Suprapubic skin (tissue), 4 donors: ENCODE measurements at regions not wholly inside any gene's neighbourhood (a gene's known extent, or its start where the extent isn't known, plus 50 kb on each side); places are given as distances from the start of the nearest gene placed in this dataset.

ENCODE experiments used
- DNase-seq, 2 donors: peaks; one replicate each; pipeline ENCODE4 v3.0.0-alpha.2; 2019; ENCODE audit warnings: low spot score in 2 of 2
- H3K27ac ChIP-seq: fragments of 200-600 bp; sonication (generic); one replicate; pipeline ENCODE4 v1.5.1; 2019
- H3K27me3 ChIP-seq: fragments of 200-600 bp; sonication (generic); one replicate; pipeline ENCODE4 v1.5.1; 2019
- H3K36me3 ChIP-seq: fragments of 200-600 bp; sonication (generic); one replicate; pipeline ENCODE4 v1.5.1; 2019
- H3K4me1 ChIP-seq: fragments of 200-600 bp; sonication (generic); one replicate; pipeline ENCODE4 v1.5.1; 2019
- H3K4me3 ChIP-seq: fragments of 200-600 bp; sonication (generic); one replicate; pipeline ENCODE4 v1.5.1; 2019; ENCODE audit warnings: mild to moderate bottlenecking
- H3K9me3 ChIP-seq: fragments of 200-600 bp; sonication (generic); one replicate; pipeline ENCODE4 v1.5.1; 2019
- EP300 ChIP-seq: sonication (generic); formaldehyde crosslinking; IDR thresholded peaks from one replicate; pipeline ENCODE4 v1.6.1; 2017; ENCODE audit warnings: antibody characterized with exemption
- POLR2A ChIP-seq, 2 donors: fragments of 450-650 bp; IDR thresholded peaks; one replicate each; pipeline ENCODE4 v1.6.1; 2017; ENCODE audit warnings: antibody characterized with exemption in 2 of 2, mild to moderate bottlenecking in 2 of 2, moderate library complexity in 2 of 2
- POLR2AphosphoS5 ChIP-seq, 3 donors: sonication (generic); formaldehyde crosslinking; IDR thresholded peaks; one replicate each; pipeline ENCODE4 v1.6.1; 2017; ENCODE audit warnings: antibody characterized with exemption in 3 of 3
- WGBS: methylation state at CpG from one replicate; pipeline ENCODE4 v1.1.5; 2018; 5-methylcytosine and 5-hydroxymethylcytosine counted together
- TF ChIP-seq, protein P1 (sequence below), 2 donors: fragments of 200-600 bp in 1 of 2; fragments of 450-650 bp in 1 of 2; sonication (generic) in 1 of 2; IDR thresholded peaks; one replicate each; pipeline ENCODE4 v1.5.1; 2016 to 2019; ENCODE audit warnings: antibody characterized with exemption in 2 of 2, mild to moderate bottlenecking in 1 of 2, moderate library complexity in 1 of 2

DNA sequence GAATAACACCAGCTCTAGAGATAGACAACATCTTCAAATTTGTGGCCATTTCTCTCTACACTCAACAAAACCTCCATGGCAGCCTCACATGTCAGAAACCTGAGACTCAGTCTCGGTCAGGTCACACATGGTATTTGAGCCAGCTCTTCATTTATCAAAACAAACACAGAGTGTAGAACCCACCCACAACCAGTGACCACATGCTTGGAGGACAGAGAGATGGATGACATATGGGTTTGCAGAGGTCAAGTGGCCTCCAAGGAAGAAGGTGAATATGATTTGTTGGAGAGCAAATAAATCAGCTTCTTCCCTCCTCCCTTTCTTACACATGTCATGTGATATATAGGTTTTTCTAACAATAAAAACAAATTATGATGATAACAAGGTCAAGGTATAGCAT is 278.1 kb upstream of the LRTM1 start:
- Histone ChIP-seq H3K4me3 (no peak overlapping the region), H3K27me3 (no peaks in the 10 kb centered on the region), H3K9me3 (no peaks in the 10 kb centered on the region), H3K4me1 (no peaks in the 10 kb centered on the region), H3K36me3 (no peaks in the 10 kb centered on the region), H3K27ac (no peak overlapping the region)
- DNase-seq: no peak
- WGBS: 83% methylated on average over 1 of the region's 1 CpG
- TF ChIP-seq POLR2AphosphoS5 (IDR thresholded peaks at IDR 0.05): no peak

DNA sequence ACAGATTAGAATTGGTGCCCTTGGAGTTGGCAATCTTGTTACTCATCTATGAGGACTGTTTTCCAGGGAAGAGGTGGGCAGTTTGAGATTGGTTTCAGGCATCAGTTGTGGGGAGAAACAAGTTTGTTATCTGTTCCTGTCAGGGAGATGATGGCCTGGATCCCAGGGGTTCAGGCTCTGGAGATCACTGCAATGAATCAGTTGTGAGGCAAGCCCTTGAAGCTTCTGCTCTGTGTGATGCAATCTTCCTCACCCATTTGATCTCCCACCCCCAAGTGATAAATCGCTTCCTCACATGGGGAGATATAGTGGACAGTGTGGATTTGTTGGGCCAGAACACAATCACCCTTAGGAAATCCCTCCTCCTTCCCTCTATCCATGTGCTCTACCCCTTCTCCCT is 276.6 kb upstream of the LRTM1 start:
- TF ChIP-seq, protein P1, sequence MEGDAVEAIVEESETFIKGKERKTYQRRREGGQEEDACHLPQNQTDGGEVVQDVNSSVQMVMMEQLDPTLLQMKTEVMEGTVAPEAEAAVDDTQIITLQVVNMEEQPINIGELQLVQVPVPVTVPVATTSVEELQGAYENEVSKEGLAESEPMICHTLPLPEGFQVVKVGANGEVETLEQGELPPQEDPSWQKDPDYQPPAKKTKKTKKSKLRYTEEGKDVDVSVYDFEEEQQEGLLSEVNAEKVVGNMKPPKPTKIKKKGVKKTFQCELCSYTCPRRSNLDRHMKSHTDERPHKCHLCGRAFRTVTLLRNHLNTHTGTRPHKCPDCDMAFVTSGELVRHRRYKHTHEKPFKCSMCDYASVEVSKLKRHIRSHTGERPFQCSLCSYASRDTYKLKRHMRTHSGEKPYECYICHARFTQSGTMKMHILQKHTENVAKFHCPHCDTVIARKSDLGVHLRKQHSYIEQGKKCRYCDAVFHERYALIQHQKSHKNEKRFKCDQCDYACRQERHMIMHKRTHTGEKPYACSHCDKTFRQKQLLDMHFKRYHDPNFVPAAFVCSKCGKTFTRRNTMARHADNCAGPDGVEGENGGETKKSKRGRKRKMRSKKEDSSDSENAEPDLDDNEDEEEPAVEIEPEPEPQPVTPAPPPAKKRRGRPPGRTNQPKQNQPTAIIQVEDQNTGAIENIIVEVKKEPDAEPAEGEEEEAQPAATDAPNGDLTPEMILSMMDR (IDR thresholded peaks at IDR 0.05): no peak
- no peak for TF ChIP-seq POLR2A (IDR thresholded peaks at IDR 0.05)
- no peak for TF ChIP-seq EP300
- no peak for TF ChIP-seq POLR2AphosphoS5 (IDR thresholded peaks at IDR 0.05)
- no peaks in the 10 kb centered on the region for H3K4me1 ChIP-seq
- H3K4me3 ChIP-seq: no peak overlapping the region
- no peak for DNase-seq
- WGBS: 90% methylated on average over 1 of the region's 1 CpG
- H3K9me3 ChIP-seq: no peaks in the 10 kb centered on the region
- no peaks in the 10 kb centered on the region for H3K27me3 ChIP-seq
- H3K36me3 ChIP-seq: no peaks in the 10 kb centered on the region
- H3K27ac ChIP-seq: no peak overlapping the region

DNA sequence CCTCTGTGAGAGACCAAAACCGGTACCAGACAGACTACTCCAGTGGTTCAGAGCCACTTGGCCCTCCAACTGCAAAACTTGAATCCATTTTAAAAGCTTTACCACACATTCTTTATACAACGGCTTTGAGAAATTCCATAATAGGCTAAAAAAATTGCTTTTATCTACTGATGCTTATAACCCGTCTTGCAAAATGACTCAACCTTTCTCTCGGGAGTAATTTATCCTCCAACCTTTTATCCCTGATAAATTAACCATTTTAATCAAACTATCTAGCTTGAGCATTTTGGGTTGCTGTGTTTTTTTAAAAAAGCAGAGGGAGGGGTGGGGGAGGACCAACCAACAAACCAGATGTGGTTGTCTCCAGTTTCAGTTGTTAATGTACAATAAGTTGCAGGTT is 275.7 kb upstream of the LRTM1 start:
- H3K4me3 ChIP-seq: no peak overlapping the region
- H3K4me1 ChIP-seq: no peaks in the 10 kb centered on the region
- TF ChIP-seq, protein P1 (IDR thresholded peaks at IDR 0.05): no peak
- TF ChIP-seq POLR2A (IDR thresholded peaks at IDR 0.05) (no peak), EP300 (no peak), POLR2AphosphoS5 (IDR thresholded peaks at IDR 0.05) (no peak)
- no peak overlapping the region for H3K27ac ChIP-seq
- H3K27me3 ChIP-seq: no peaks in the 10 kb centered on the region
- 65% methylated on average over 4 of the region's 4 CpGs for WGBS
- H3K36me3 ChIP-seq: no peaks in the 10 kb centered on the region
- DNase-seq: no peak
- H3K9me3 ChIP-seq: no peaks in the 10 kb centered on the region

DNA sequence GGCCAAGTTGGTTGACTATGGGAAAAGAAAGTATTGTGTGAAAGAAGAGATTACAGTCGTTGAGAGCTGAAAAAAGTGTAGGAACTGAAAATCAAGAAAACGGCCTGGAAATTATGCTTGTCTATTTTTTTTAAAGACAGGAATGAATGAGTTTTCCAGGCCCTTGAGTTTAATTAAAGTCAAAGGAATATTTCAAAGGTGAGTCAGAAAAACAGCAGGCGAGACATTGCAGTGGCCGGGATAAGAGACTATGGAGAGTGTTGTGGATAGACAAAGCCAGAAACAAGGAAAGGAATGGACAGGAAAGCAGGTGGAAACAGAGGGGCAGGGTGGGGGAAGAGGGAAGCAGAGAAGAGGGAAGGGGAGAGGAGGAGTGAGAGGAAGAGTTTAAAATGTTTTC is 275.1 kb upstream of the LRTM1 start:
- no peak for TF ChIP-seq EP300
- no peak for TF ChIP-seq POLR2A (IDR thresholded peaks at IDR 0.05)
- TF ChIP-seq, protein P1 (IDR thresholded peaks at IDR 0.05): no peak
- TF ChIP-seq POLR2AphosphoS5 (IDR thresholded peaks at IDR 0.05): no peak
- 76% methylated on average over 4 of the region's 4 CpGs for WGBS
- Histone ChIP-seq H3K27me3 (no peaks in the 10 kb centered on the region), H3K4me1 (no peaks in the 10 kb centered on the region), H3K27ac (no peak overlapping the region), H3K9me3 (no peaks in the 10 kb centered on the region), H3K4me3 (no peak overlapping the region), H3K36me3 (no peaks in the 10 kb centered on the region)
- no peak for DNase-seq

DNA sequence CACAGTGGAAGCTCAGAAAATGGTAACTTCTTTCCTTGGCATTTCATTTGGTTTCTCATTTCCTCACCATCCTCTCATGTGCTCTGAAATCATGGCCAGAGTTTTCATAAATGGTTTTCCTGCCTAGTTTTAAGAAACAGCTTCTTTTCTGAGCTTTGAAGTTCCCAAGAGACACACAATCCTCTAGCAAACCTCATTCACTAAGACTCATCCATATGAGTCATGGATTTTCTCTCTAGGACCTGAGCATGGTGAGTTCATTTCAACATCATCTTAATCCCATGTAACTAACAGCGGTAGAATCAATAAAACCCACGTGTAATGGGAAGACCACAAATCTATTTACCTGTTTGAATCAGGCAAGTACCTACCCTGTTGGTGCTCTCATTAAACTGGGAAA is 274.5 kb upstream of the LRTM1 start:
- no peak for TF ChIP-seq EP300
- TF ChIP-seq, protein P1 (IDR thresholded peaks at IDR 0.05): no peak
- TF ChIP-seq POLR2A (IDR thresholded peaks at IDR 0.05): no peak
- TF ChIP-seq POLR2AphosphoS5 (IDR thresholded peaks at IDR 0.05): no peak
- Histone ChIP-seq H3K4me1 (no peaks in the 10 kb centered on the region), H3K27ac (no peak overlapping the region), H3K9me3 (no peaks in the 10 kb centered on the region), H3K36me3 (no peaks in the 10 kb centered on the region), H3K4me3 (no peak overlapping the region), H3K27me3 (no peaks in the 10 kb centered on the region)
- DNase-seq: no peak
- WGBS: 77% methylated on average over 2 of the region's 2 CpGs

DNA sequence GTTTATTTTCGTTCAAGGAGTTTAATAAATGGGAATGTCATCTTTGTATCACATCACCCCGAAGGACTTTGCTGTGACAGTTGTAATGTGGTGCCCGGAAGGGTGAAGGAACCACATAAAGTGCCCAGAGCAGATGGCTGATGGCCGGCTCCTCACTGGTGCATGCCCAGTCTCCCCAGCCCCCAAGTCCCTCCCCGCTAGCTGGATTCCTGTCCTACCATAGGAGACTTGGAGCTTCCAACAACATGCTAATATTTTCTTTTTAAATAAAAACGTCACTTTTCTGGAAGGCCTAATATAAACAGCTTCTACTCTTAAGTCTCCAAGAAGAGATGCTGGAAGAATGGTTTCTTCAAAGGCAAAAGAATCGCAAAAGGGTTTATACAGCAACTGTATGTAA is 273.9 kb upstream of the LRTM1 start:
- Histone ChIP-seq H3K4me3 (no peak overlapping the region), H3K9me3 (no peaks in the 10 kb centered on the region), H3K4me1 (no peaks in the 10 kb centered on the region), H3K36me3 (no peaks in the 10 kb centered on the region), H3K27ac (no peak overlapping the region), H3K27me3 (no peaks in the 10 kb centered on the region)
- WGBS: 83% methylated on average over 7 of the region's 7 CpGs
- TF ChIP-seq EP300 (no peak), POLR2A (IDR thresholded peaks at IDR 0.05) (no peak), POLR2AphosphoS5 (IDR thresholded peaks at IDR 0.05) (no peak)
- TF ChIP-seq, protein P1 (IDR thresholded peaks at IDR 0.05): no peak
- DNase-seq: no peak
